KMS-11 (cell line): ENCODE measurements at regions not wholly inside any gene's neighbourhood (a gene's known extent, or its start where the extent isn't known, plus 50 kb on each side); places are given as distances from the start of the nearest gene placed in this dataset.

Experiments used
- H2AFZ ChIP-seq: fragments of 200-600 bp; sonication (generic); 2 replicates; pipeline ENCODE4 v1.6.1; 2016; ENCODE audit warnings: antibody characterized with exemption, mixed run types, low read depth
- H3K27ac ChIP-seq: fragments of 200-600 bp; sonication (generic); 2 replicates; pipeline ENCODE4 v1.6.1; 2016; ENCODE audit warnings: mild to moderate bottlenecking, mixed run types
- H3K27me3 ChIP-seq: fragments of 200-600 bp; sonication (generic); 2 replicates; pipeline ENCODE4 v1.6.1; 2017; ENCODE audit warnings: mild to moderate bottlenecking, low read depth, mixed run types, moderate library complexity; ENCODE audit not compliant: insufficient read depth
- H3K36me3 ChIP-seq: fragments of 200-600 bp; sonication (generic); 2 replicates; pipeline ENCODE4 v1.6.1; 2017; ENCODE audit warnings: mild to moderate bottlenecking, mixed run types; ENCODE audit not compliant: insufficient read depth
- H3K4me1 ChIP-seq: fragments of 200-600 bp; sonication (generic); 2 replicates; pipeline ENCODE4 v1.6.1; 2016; ENCODE audit warnings: mild to moderate bottlenecking, low read depth, mixed run types; ENCODE audit not compliant: poor library complexity, severe bottlenecking
- H3K4me2 ChIP-seq: fragments of 200-600 bp; sonication (generic); 2 replicates; pipeline ENCODE4 v1.7.0; 2016; ENCODE audit warnings: mild to moderate bottlenecking, mixed run types
- H3K4me3 ChIP-seq: fragments of 200-600 bp; sonication (generic); IDR thresholded peaks from 2 replicates; pipeline ENCODE4 v1.6.1; 2017; ENCODE audit warnings: low read depth, low read length, mixed read lengths; ENCODE audit not compliant: insufficient read depth
- H3K79me2 ChIP-seq: fragments of 200-600 bp; sonication (generic); 2 replicates; pipeline ENCODE4 v1.6.1; 2016; ENCODE audit warnings: low read depth, mixed run types; ENCODE audit not compliant: insufficient read depth
- H3K9ac ChIP-seq: fragments of 200-600 bp; sonication (generic); 2 replicates; pipeline ENCODE4 v1.6.1; 2016; ENCODE audit warnings: mild to moderate bottlenecking, mixed run types
- H4K20me1 ChIP-seq: fragments of 200-600 bp; sonication (generic); 2 replicates; pipeline ENCODE4 v1.6.1; 2016; ENCODE audit warnings: mild to moderate bottlenecking, mixed run types; ENCODE audit not compliant: insufficient read depth
- CTCF ChIP-seq: fragments of 200-600 bp; sonication (generic); conservative IDR thresholded peaks from 2 replicates; pipeline ENCODE4 v1.6.1; 2017; ENCODE audit warnings: low read depth, mild to moderate bottlenecking, antibody characterized with exemption, low read length, moderate library complexity, mixed read lengths

- no peak for TF ChIP-seq CTCF
- no peaks in the 10 kb centered on the region for H4K20me1 ChIP-seq
- H3K4me2 ChIP-seq, result no peak overlapping the region
- no peak overlapping the region for H3K27ac ChIP-seq
- H3K9ac ChIP-seq, result no peak overlapping the region
- H2AFZ ChIP-seq, result no peak overlapping the region
- no peaks in the 10 kb centered on the region for H3K4me1 ChIP-seq
- H3K27me3 ChIP-seq, result no peaks in the 10 kb centered on the region
- H3K4me3 ChIP-seq, result no peak overlapping the region
- H3K36me3 ChIP-seq, result no peaks in the 10 kb centered on the region
- H3K79me2 ChIP-seq, result no peaks in the 10 kb centered on the region
These were observed 355.7 kb upstream of the TMEM132C start for GRCh38 chr12:127911291-127911690.

- Histone ChIP-seq H2AFZ (no peak overlapping the region), H3K4me3 (no peak overlapping the region), H3K27me3 (no peaks in the 10 kb centered on the region), H3K9ac (no peak overlapping the region), H3K4me1 (no peaks in the 10 kb centered on the region), H3K36me3 (no peaks in the 10 kb centered on the region), H3K27ac (no peak overlapping the region), H3K79me2 (no peaks in the 10 kb centered on the region), H4K20me1 (no peaks in the 10 kb centered on the region), H3K4me2 (no peak overlapping the region)
- no peak for TF ChIP-seq CTCF
These were observed 354.8 kb upstream of the TMEM132C start for GRCh38 chr12:127912035-127912665.

- H3K4me1 ChIP-seq, result no peaks in the 10 kb centered on the region
- H3K9ac ChIP-seq, result no peak overlapping the region
- no peak overlapping the region for H3K4me3 ChIP-seq
- no peaks in the 10 kb centered on the region for H3K27me3 ChIP-seq
- H3K4me2 ChIP-seq, result no peak overlapping the region
- H4K20me1 ChIP-seq, result no peaks in the 10 kb centered on the region
- no peaks in the 10 kb centered on the region for H3K79me2 ChIP-seq
- H2AFZ ChIP-seq, result no peak overlapping the region
- H3K27ac ChIP-seq, result no peak overlapping the region
- TF ChIP-seq CTCF, result no peak
- no peaks in the 10 kb centered on the region for H3K36me3 ChIP-seq
These were observed 343.5 kb upstream of the TMEM132C start for GRCh38 chr12:127923501-127923900.

GRCh38 chr12:127925971-127926370, 341.0 kb upstream of the TMEM132C start:
- no peak overlapping the region for H3K9ac ChIP-seq
- H3K4me3 ChIP-seq, result no peak overlapping the region
- H4K20me1 ChIP-seq, result no peaks in the 10 kb centered on the region
- H3K79me2 ChIP-seq, result no peaks in the 10 kb centered on the region
- no peaks in the 10 kb centered on the region for H3K36me3 ChIP-seq
- H2AFZ ChIP-seq, result no peak overlapping the region
- no peak overlapping the region for H3K4me2 ChIP-seq
- no peak for TF ChIP-seq CTCF
- no peaks in the 10 kb centered on the region for H3K4me1 ChIP-seq
- no peaks in the 10 kb centered on the region for H3K27me3 ChIP-seq
- H3K27ac ChIP-seq, result no peak overlapping the region
